Smooth muscle cell (in vitro differentiated cells): ENCODE measurements at regions not wholly inside any gene's neighbourhood (a gene's known extent, or its start where the extent isn't known, plus 50 kb on each side); places are given as distances from the start of the nearest gene placed in this dataset.
"Not testable (repeated sequence)": the region's sequence is repeated elsewhere in the genome, so short reads cannot be mapped to it uniquely, and the experiment has no call there.

ENCODE experiments used
- DNase-seq: peaks from one replicate; lab custom pipeline; 2025; ENCODE audit not compliant: unreplicated experiment; lab: John Stamatoyannopoulos, UW
- H2AFZ ChIP-seq: fragments of 200-600 bp; sonication (generic); 2 replicates; pipeline ENCODE4 v1.6.0; 2016; ENCODE audit warnings: antibody characterized with exemption, low read depth, mild to moderate bottlenecking
- H3F3A ChIP-seq: fragments of 200-600 bp; sonication (generic); 2 replicates; pipeline ENCODE4 v1.6.0; 2017; ENCODE audit warnings: antibody characterized with exemption, low read depth
- H3K27ac ChIP-seq: fragments of 200-600 bp; sonication (generic); 2 replicates; pipeline ENCODE4 v1.5.1; 2016; ENCODE audit warnings: low read depth, mild to moderate bottlenecking
- H3K27me3 ChIP-seq: fragments of 200-600 bp; sonication (generic); 2 replicates; pipeline ENCODE4 v1.6.1; 2016; ENCODE audit warnings: low read depth, mild to moderate bottlenecking
- H3K36me3 ChIP-seq: fragments of 200-600 bp; sonication (generic); 2 replicates; pipeline ENCODE4 v1.5.1; 2016; ENCODE audit warnings: low read depth
- H3K4me1 ChIP-seq: fragments of 200-600 bp; sonication (generic); 2 replicates; pipeline ENCODE4 v1.5.1; 2016; ENCODE audit warnings: low read depth
- H3K4me2 ChIP-seq: fragments of 200-600 bp; sonication (generic); 2 replicates; pipeline ENCODE4 v1.6.0; 2016; ENCODE audit warnings: mild to moderate bottlenecking
- H3K4me3 ChIP-seq: fragments of 200-600 bp; sonication (generic); 2 replicates; pipeline ENCODE4 v1.5.1; 2016; ENCODE audit warnings: mild to moderate bottlenecking
- H3K79me2 ChIP-seq: fragments of 200-600 bp; sonication (generic); 2 replicates; pipeline ENCODE4 v1.6.0; 2016; ENCODE audit warnings: low read depth, mild to moderate bottlenecking
- H3K9ac ChIP-seq: fragments of 200-600 bp; sonication (generic); 2 replicates; pipeline ENCODE4 v1.6.0; 2016; ENCODE audit warnings: low read depth
- H3K9me3 ChIP-seq: fragments of 200-600 bp; sonication (generic); replicated peaks from 2 replicates; pipeline ENCODE4 v1.5.1; 2016; ENCODE audit warnings: low read depth
- H4K20me1 ChIP-seq: fragments of 200-600 bp; sonication (generic); 2 replicates; pipeline ENCODE4 v1.6.0; 2016; ENCODE audit warnings: low read depth
- WGBS: methylation state at CpG from one replicate; pipeline ENCODE4 v1.1.7; 2016; ENCODE audit warnings: low lambda C conversion rate; 5-methylcytosine and 5-hydroxymethylcytosine counted together
- TF ChIP-seq, protein P1 (sequence below): fragments of 200-600 bp; sonication (generic); IDR thresholded peaks from 2 replicates; pipeline ENCODE4 v1.5.1; 2017; ENCODE audit warnings: borderline replicate concordance, mild to moderate bottlenecking, antibody characterized with exemption; ENCODE audit not compliant: insufficient read depth, poor library complexity, severe bottlenecking

DNA sequence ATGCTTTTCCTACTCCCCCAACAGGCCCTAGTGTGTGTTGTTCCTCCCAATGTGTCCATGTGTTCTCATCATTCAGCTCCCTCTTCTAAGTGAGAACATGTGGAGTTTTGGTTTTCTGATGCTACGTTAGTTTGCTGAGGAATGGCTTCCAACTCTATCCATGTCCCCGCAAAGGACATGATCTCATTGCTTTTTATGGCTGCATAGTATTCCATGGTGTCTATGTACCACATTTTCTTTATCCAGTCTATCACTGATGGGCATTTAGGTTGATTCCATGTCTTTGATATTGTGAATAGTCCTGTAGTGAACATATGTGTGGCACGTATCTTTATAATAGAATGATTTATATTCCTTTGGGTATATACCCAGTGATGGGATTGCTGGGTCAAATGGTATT, 72.5 kb upstream of the CCNY start:
- H4K20me1 ChIP-seq, H3F3A ChIP-seq, H3K27me3 ChIP-seq, H3K4me2 ChIP-seq, H3K4me3 ChIP-seq, H3K9ac ChIP-seq, H3K27ac ChIP-seq, H3K79me2 ChIP-seq, H3K4me1 ChIP-seq, H3K9me3 ChIP-seq, H2AFZ ChIP-seq, H3K36me3 ChIP-seq, DNase-seq: not testable (repeated sequence)
- 98% methylated on average over 3 of the region's 3 CpGs for WGBS

DNA sequence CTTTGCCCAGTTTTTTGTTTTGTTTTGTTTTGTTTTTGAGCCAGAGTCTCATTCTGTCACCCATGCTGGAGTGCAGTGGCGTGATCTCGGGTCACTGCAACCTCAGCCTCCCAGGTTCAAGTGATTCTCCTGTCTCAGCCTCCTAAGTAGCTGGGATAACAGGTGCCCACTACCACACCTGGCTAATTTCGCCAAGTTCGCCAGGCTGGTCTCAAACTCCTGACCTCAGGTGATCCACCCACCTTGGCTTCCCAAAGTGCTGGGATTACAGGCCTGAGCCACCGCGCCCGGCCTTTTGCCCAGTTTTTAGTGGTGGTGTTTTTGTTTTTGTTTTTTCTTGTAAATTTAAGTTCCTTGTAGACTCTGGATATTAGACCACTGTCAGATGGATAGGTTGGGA, 71.7 kb upstream of the CCNY start:
- not testable (repeated sequence) for H3K4me2 ChIP-seq, H3K27ac ChIP-seq, H3K27me3 ChIP-seq, H3K36me3 ChIP-seq, DNase-seq, H3K4me3 ChIP-seq, H2AFZ ChIP-seq, H3K9me3 ChIP-seq, H3K4me1 ChIP-seq, H4K20me1 ChIP-seq, H3K79me2 ChIP-seq, H3K9ac ChIP-seq, H3F3A ChIP-seq
- WGBS: 98% methylated on average over 7 of the region's 7 CpGs

DNA sequence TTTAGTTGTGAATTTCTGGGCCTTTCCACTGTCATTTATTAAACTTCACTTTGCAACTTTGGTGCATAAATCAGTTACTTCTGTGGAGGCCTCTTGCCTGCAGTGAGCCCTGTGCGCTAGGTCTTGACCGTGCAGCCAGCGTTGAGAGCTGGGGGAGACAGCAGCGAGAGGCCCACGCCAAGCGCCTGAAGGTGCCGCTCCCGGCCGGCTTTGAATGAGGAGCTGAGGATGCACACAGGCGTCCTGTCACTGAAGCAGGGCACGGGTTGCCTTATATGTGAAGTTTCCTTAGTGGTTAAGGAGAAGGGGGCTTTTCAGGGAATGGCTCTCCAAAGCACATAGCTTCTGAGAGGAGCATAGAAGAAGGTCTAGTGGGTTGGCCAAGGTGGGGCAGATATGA, 70.9 kb upstream of the CCNY start:
- no peaks in the 10 kb centered on the region for H3K9me3 ChIP-seq
- no peak overlapping the region for H3K4me2 ChIP-seq
- H3K4me3 ChIP-seq: no peak overlapping the region
- no peaks in the 10 kb centered on the region for H3K27me3 ChIP-seq
- no peaks in the 10 kb centered on the region for H3K79me2 ChIP-seq
- no peak overlapping the region for H3K9ac ChIP-seq
- no peak overlapping the region for H2AFZ ChIP-seq
- peaks cover 5% of the 10 kb centered on the region for H3K4me1 ChIP-seq
- H3K27ac ChIP-seq: no peak overlapping the region
- H3K36me3 ChIP-seq: no peaks in the 10 kb centered on the region
- 91% methylated on average over 11 of the region's 11 CpGs for WGBS
- DNase-seq: no peak
- TF ChIP-seq, protein P1, sequence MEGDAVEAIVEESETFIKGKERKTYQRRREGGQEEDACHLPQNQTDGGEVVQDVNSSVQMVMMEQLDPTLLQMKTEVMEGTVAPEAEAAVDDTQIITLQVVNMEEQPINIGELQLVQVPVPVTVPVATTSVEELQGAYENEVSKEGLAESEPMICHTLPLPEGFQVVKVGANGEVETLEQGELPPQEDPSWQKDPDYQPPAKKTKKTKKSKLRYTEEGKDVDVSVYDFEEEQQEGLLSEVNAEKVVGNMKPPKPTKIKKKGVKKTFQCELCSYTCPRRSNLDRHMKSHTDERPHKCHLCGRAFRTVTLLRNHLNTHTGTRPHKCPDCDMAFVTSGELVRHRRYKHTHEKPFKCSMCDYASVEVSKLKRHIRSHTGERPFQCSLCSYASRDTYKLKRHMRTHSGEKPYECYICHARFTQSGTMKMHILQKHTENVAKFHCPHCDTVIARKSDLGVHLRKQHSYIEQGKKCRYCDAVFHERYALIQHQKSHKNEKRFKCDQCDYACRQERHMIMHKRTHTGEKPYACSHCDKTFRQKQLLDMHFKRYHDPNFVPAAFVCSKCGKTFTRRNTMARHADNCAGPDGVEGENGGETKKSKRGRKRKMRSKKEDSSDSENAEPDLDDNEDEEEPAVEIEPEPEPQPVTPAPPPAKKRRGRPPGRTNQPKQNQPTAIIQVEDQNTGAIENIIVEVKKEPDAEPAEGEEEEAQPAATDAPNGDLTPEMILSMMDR: no peak
- H3F3A ChIP-seq: peaks cover 4% of the 10 kb centered on the region
- H4K20me1 ChIP-seq: no peaks in the 10 kb centered on the region

DNA sequence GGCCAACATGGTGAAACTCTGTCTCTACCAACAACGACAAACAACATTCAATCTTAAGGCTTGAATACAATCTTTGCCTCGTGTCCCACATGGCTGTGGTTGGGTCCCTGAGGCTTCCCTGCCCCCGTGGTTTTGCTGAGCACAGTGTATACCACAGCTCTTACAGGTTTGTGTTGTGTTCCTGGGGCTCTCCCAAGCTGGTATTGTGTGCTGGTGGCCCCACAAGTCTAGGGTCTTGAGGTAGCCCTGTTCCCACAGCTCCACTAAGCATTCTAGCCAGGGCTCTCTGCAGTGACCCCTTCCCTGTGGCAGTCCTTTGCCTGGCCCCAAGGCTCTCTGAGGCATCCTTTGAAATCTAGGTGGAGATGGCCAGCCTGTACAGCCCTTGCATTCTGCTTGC, 68.0 kb upstream of the CCNY start:
- Histone ChIP-seq H4K20me1 (no peaks in the 10 kb centered on the region), H3K9me3 (no peaks in the 10 kb centered on the region), H3K4me3 (no peak overlapping the region), H3F3A (no peaks in the 10 kb centered on the region), H3K27ac (no peak overlapping the region), H3K27me3 (no peaks in the 10 kb centered on the region), H3K4me2 (no peak overlapping the region), H3K9ac (no peak overlapping the region), H2AFZ (no peak overlapping the region), H3K36me3 (no peaks in the 10 kb centered on the region), H3K79me2 (no peaks in the 10 kb centered on the region), H3K4me1 (peaks cover 14% of the 10 kb centered on the region)
- TF ChIP-seq, protein P1: no peak
- DNase-seq: no peak
- WGBS: 87% methylated on average over 3 of the region's 3 CpGs

DNA sequence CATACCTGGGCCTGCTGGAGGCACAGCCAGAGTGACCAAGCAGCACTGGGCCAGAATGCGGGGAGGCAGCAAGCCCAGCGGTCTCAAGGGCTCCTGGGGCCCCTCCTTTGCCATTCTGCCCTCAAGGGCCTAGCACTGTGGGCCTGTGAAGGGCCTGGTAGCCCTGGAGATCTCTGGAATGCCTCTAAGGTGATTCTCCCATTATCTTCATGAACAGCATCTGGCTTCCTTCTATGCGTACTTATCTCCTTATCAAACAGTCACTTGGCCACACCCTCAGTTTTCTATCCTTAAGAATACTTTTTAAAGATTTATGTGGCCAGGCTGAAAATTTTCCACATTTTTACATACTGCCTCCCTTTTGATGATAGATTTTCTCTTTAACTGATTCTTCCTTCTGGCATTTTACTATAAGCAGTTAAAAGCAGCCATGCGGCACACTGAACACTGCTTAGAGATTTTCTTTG, 67.5 kb upstream of the CCNY start:
- Histone ChIP-seq H3K27ac (no peak overlapping the region), H3K79me2 (no peaks in the 10 kb centered on the region), H3K4me1 (peaks cover 14% of the 10 kb centered on the region), H3F3A (no peaks in the 10 kb centered on the region), H3K36me3 (no peaks in the 10 kb centered on the region), H3K9ac (no peak overlapping the region), H2AFZ (no peak overlapping the region), H4K20me1 (no peaks in the 10 kb centered on the region), H3K27me3 (no peaks in the 10 kb centered on the region), H3K9me3 (no peaks in the 10 kb centered on the region), H3K4me2 (no peak overlapping the region), H3K4me3 (no peak overlapping the region)
- TF ChIP-seq, protein P1: no peak
- WGBS: 66% methylated on average over 4 of the region's 4 CpGs
- DNase-seq: no peak
